H9 (cell line): ENCODE measurements at regions not wholly inside any gene's neighbourhood (a gene's known extent, or its start where the extent isn't known, plus 50 kb on each side); places are given as distances from the start of the nearest gene placed in this dataset.

Source experiments
- DNase-seq: peaks from one replicate; pipeline ENCODE4 v3.0.0-alpha.2; 2017
- H2AFZ ChIP-seq: one replicate; pipeline ENCODE4 v1.6.1; 2013; ENCODE audit warnings: mild to moderate bottlenecking, low read length, control low read depth, moderate library complexity
- H2AK5ac ChIP-seq: 2 replicates; pipeline ENCODE4 v1.6.1; 2013; ENCODE audit warnings: low read length, control low read depth, mixed read lengths; ENCODE audit not compliant: insufficient read length
- H2BK120ac ChIP-seq: one replicate; pipeline ENCODE4 v1.6.1; 2013; ENCODE audit warnings: low read depth, mild to moderate bottlenecking, low read length, control low read depth, inconsistent platforms; ENCODE audit not compliant: poor library complexity, severe bottlenecking
- H2BK12ac ChIP-seq: 2 replicates; pipeline ENCODE4 v1.6.1; 2013; ENCODE audit warnings: low read length, control low read depth, mixed read lengths, low read depth; ENCODE audit not compliant: insufficient read length
- H2BK15ac ChIP-seq: 2 replicates; pipeline ENCODE4 v1.6.1; 2013; ENCODE audit warnings: low read depth, low read length, control low read depth
- H2BK20ac ChIP-seq: one replicate; pipeline ENCODE4 v1.6.1; 2013; ENCODE audit warnings: low read depth, mild to moderate bottlenecking, low read length, control low read depth, inconsistent platforms; ENCODE audit not compliant: poor library complexity, severe bottlenecking
- H2BK5ac ChIP-seq: 2 replicates; pipeline ENCODE4 v1.6.1; 2013; ENCODE audit warnings: low read length, control low read depth, mixed read lengths; ENCODE audit not compliant: insufficient read length
- H3K14ac ChIP-seq: 2 replicates; pipeline ENCODE4 v1.6.1; 2013; ENCODE audit warnings: low read length, control low read depth; ENCODE audit not compliant: insufficient read depth
- H3K18ac ChIP-seq: 2 replicates; pipeline ENCODE4 v1.6.1; 2013; ENCODE audit warnings: low read depth, mild to moderate bottlenecking, mixed read lengths, low read length, control low read depth; ENCODE audit not compliant: insufficient read length
- H3K23ac ChIP-seq: 2 replicates; pipeline ENCODE4 v1.6.1; 2013; ENCODE audit warnings: low read length, control low read depth, mixed read lengths, low read depth; ENCODE audit not compliant: insufficient read length
- H3K23me2 ChIP-seq: 2 replicates; pipeline ENCODE4 v1.6.1; 2013; ENCODE audit warnings: low read depth, mild to moderate bottlenecking, mixed read lengths, low read length, control low read depth; ENCODE audit not compliant: insufficient read length, poor library complexity, severe bottlenecking
- H3K27ac ChIP-seq: 2 replicates; pipeline ENCODE4 v1.5.1; 2013; ENCODE audit warnings: low read length, control low read depth, mixed read lengths, low read depth; ENCODE audit not compliant: insufficient read length
- H3K27me3 ChIP-seq: 2 replicates; pipeline ENCODE4 v1.6.1; 2013; ENCODE audit warnings: low read length, control low read depth, inconsistent platforms; ENCODE audit not compliant: insufficient read depth
- H3K4ac ChIP-seq: 2 replicates; pipeline ENCODE4 v1.6.1; 2013; ENCODE audit warnings: low read depth, mild to moderate bottlenecking, control low read depth, inconsistent platforms, low read length, moderate library complexity
- H3K4me1 ChIP-seq: 2 replicates; pipeline ENCODE4 v1.6.1; 2013; ENCODE audit warnings: low read length, control low read depth, inconsistent platforms; ENCODE audit not compliant: insufficient read depth
- H3K4me2 ChIP-seq: 2 replicates; pipeline ENCODE4 v1.6.1; 2013; ENCODE audit warnings: low read length, control low read depth, mixed read lengths; ENCODE audit not compliant: insufficient read length, insufficient read depth
- H3K56ac ChIP-seq: 2 replicates; pipeline ENCODE4 v1.6.1; 2013; ENCODE audit warnings: low read depth, mild to moderate bottlenecking, mixed read lengths, low read length, control low read depth; ENCODE audit not compliant: insufficient read length
- H3K79me1 ChIP-seq: 2 replicates; pipeline ENCODE4 v1.6.1; 2013; ENCODE audit warnings: low read depth, mild to moderate bottlenecking, moderate library complexity, low read length, control low read depth, inconsistent platforms; ENCODE audit not compliant: insufficient read depth, poor library complexity, severe bottlenecking
- H3K79me2 ChIP-seq: 2 replicates; pipeline ENCODE4 v1.6.1; 2013; ENCODE audit warnings: low read length, control low read depth, inconsistent platforms; ENCODE audit not compliant: insufficient read depth
- H3K9ac ChIP-seq: 2 replicates; pipeline ENCODE4 v1.6.1; 2013; ENCODE audit warnings: low read length, control low read depth, mixed read lengths; ENCODE audit not compliant: insufficient read length; ENCODE audit errors: extremely low read depth
- H3K9me3 ChIP-seq: one replicate; pipeline ENCODE4 v1.6.1; 2013; ENCODE audit warnings: low read depth, low read length, inconsistent platforms; ENCODE audit not compliant: control insufficient read depth
- H3T11ph ChIP-seq: one replicate; pipeline ENCODE4 v1.6.1; 2013; ENCODE audit warnings: mild to moderate bottlenecking, low read length, control low read depth, inconsistent platforms
- H4K20me1 ChIP-seq: one replicate; pipeline ENCODE4 v1.6.1; 2013; ENCODE audit not compliant: control insufficient read depth, insufficient read length, insufficient read depth
- H4K5ac ChIP-seq: 2 replicates; pipeline ENCODE4 v1.6.1; 2013; ENCODE audit warnings: low read depth, mild to moderate bottlenecking, mixed read lengths, low read length, control low read depth; ENCODE audit not compliant: insufficient read length
- H4K8ac ChIP-seq: replicated peaks from 2 replicates; pipeline ENCODE4 v1.6.1; 2013; ENCODE audit warnings: low read length, control low read depth, mixed read lengths, low read depth; ENCODE audit not compliant: insufficient read length
- H4K91ac ChIP-seq: 2 replicates; pipeline ENCODE4 v1.6.1; 2013; ENCODE audit warnings: low read depth, mild to moderate bottlenecking, moderate library complexity, mixed read lengths, low read length, control low read depth; ENCODE audit not compliant: insufficient read length
- H3K27ac Mint-ChIP-seq, 3 experiments: 2 replicates in 2 of 3; 3 replicates in 1 of 3; pipeline ENCODE4 v1.8.0; 2020 to 2021; ENCODE audit warnings: mixed read lengths in 3 of 3, mild to moderate bottlenecking in 1 of 3, moderate library complexity in 1 of 3
- H3K27me3 Mint-ChIP-seq: 2 replicates; pipeline ENCODE4 v1.8.0; 2021; ENCODE audit warnings: low read depth, mild to moderate bottlenecking, moderate library complexity, mixed read lengths
- H3K36me3 Mint-ChIP-seq, 3 experiments: 2 replicates in 2 of 3; 3 replicates in 1 of 3; pipeline ENCODE4 v1.8.0; 2020 to 2021; ENCODE audit warnings: low read depth in 3 of 3, mixed read lengths in 3 of 3; ENCODE audit not compliant: insufficient read depth in 1 of 3
- H3K4me1 Mint-ChIP-seq, 2 experiments: 2 replicates each; pipeline ENCODE4 v1.8.0; 2020; ENCODE audit warnings: mixed read lengths in 2 of 2
- H3K4me3 Mint-ChIP-seq, 2 experiments: 2 replicates in 1 of 2; 3 replicates in 1 of 2; pipeline ENCODE4 v1.8.0; 2020 to 2021; ENCODE audit warnings: mild to moderate bottlenecking in 2 of 2, mixed read lengths in 2 of 2, moderate library complexity in 1 of 2
- H3K9me3 Mint-ChIP-seq, 2 experiments: 2 replicates in 1 of 2; 3 replicates in 1 of 2; pipeline ENCODE4 v1.8.0; 2020; ENCODE audit warnings: mild to moderate bottlenecking in 2 of 2, mixed read lengths in 2 of 2, moderate library complexity in 1 of 2
- WGBS: extraction: QIAGEN DNeasy Blood & Tissue Kit; methylation state at CpG from one replicate; pipeline ENCODE4 v1.1.7; 2013; ENCODE audit warnings: missing lambda C conversion rate, low lambda C conversion rate, mixed read lengths; ENCODE audit not compliant: insufficient read length; ENCODE audit errors: extremely low coverage; 5-methylcytosine and 5-hydroxymethylcytosine counted together
- TF ChIP-seq, protein P1 (sequence below): fragments of 200-600 bp; sonication (generic); conservative IDR thresholded peaks from 3 replicates; pipeline ENCODE4 v1.8.0; 2021; ENCODE audit warnings: antibody characterized with exemption, mild to moderate bottlenecking

DNA sequence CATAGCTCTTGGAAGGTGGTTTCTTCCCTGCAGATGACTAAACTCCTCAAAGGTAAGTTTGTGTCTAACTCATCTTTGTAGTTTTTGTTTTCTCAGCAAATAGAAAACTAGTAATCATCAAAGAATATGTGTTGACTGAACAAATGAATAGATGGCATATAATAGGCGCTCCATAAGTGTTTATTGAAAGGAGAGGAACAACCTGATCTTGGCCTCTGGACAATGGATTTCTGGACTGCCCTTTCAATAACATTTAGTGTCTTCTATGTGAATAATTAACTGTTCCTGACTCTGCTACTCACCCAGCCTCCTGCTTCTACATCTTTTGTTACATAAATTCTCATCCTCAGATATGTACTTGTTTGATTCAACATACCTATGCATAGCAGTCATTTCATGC is 399.1 kb downstream of the PPP1R2C start:
- Histone ChIP-seq H2BK12ac (no peak overlapping the region), H2AK5ac (no peak overlapping the region), H3K27me3 (no peaks in the 10 kb centered on the region), H3K4me2 (no peak overlapping the region), H3K79me1 (no peaks in the 10 kb centered on the region), H3K18ac (no peak overlapping the region), H4K8ac (no peak overlapping the region), H3K4ac (no peak overlapping the region), H3K79me2 (no peaks in the 10 kb centered on the region), H4K5ac (no peak overlapping the region), H2AFZ (no peak overlapping the region), H3K9me3 (no peaks in the 10 kb centered on the region), H3T11ph (no peak overlapping the region), H3K27ac (no peak overlapping the region), H2BK15ac (no peak overlapping the region), H3K23me2 (no peaks in the 10 kb centered on the region), H3K9ac (no peak overlapping the region), H3K23ac (no peak overlapping the region), H2BK20ac (no peak overlapping the region), H2BK120ac (no peak overlapping the region), H4K20me1 (no peaks in the 10 kb centered on the region), H3K4me1 (no peaks in the 10 kb centered on the region), H2BK5ac (no peak overlapping the region), H3K56ac (no peak overlapping the region), H3K14ac (no peak overlapping the region), H4K91ac (no peak overlapping the region)
- WGBS: no CpG with 5 or more reads among the region's 1 CpG
- Mint-ChIP-seq H3K36me3 (no peaks in the 10 kb centered on the region; a peak in 1 of 7 replicates), H3K4me1 (no peaks in the 10 kb centered on the region), H3K9me3 (peaks cover 0 to 17% of the 10 kb centered on the region in 2 experiments; a peak in 3 of 5 replicates), H3K27ac (no peak overlapping the region), H3K27me3 (no peaks in the 10 kb centered on the region), H3K4me3 (no peak overlapping the region)
- TF ChIP-seq, protein P1, sequence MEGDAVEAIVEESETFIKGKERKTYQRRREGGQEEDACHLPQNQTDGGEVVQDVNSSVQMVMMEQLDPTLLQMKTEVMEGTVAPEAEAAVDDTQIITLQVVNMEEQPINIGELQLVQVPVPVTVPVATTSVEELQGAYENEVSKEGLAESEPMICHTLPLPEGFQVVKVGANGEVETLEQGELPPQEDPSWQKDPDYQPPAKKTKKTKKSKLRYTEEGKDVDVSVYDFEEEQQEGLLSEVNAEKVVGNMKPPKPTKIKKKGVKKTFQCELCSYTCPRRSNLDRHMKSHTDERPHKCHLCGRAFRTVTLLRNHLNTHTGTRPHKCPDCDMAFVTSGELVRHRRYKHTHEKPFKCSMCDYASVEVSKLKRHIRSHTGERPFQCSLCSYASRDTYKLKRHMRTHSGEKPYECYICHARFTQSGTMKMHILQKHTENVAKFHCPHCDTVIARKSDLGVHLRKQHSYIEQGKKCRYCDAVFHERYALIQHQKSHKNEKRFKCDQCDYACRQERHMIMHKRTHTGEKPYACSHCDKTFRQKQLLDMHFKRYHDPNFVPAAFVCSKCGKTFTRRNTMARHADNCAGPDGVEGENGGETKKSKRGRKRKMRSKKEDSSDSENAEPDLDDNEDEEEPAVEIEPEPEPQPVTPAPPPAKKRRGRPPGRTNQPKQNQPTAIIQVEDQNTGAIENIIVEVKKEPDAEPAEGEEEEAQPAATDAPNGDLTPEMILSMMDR: no peak
- no peak for DNase-seq
